ENCODE measurements at regions not wholly inside any gene's neighbourhood (a gene's known extent, or its start where the extent isn't known, plus 50 kb on each side); places are given as distances from the start of the nearest gene placed in this dataset.
"Not testable (repeated sequence)": the region's sequence is repeated elsewhere in the genome, so short reads cannot be mapped to it uniquely, and the experiment has no call there.

GRCh38 chr22:23380911-23381310 is 199.2 kb downstream of the IGLL1 start (continued):
- TF ChIP-seq ZNF175 (tag by site-specific recombination; IDR thresholded peaks at IDR 0.05) (no peak), HOXA7 (CRISPR knock-in tag; IDR thresholded peaks at IDR 0.05; ENCODE audit: borderline replicate concordance) (no peak), BCL6B (tag by site-specific recombination; IDR thresholded peaks at IDR 0.05) (no peak), ZBTB17 (tag by site-specific recombination; IDR thresholded peaks at IDR 0.05) (no peak), ZBTB10 (tag by site-specific recombination; IDR thresholded peaks at IDR 0.05) (no peak), ZBTB20 (tag by site-specific recombination; IDR thresholded peaks at IDR 0.05) (peak; percentile 14; the same call in 1 of the 2 replicates), ZNF473 (tag by site-specific recombination; IDR thresholded peaks at IDR 0.05) (no peak), ZNF169 (tag by site-specific recombination; IDR thresholded peaks at IDR 0.05) (no peak)

- H3K27ac ChIP-seq (ENCODE audit: extremely low read depth, low read depth, low read length) = no peak overlapping the region
- H3K36me3 ChIP-seq (ENCODE audit: control insufficient read depth in 2 of 2, insufficient read depth in 1 of 2, low read length in 2 of 2) = no peaks in the 10 kb centered on the region
- no peaks in the 10 kb centered on the region for H3K9me3 ChIP-seq (ENCODE audit: control insufficient read depth, insufficient read depth, low read depth, low read length)
- no peak overlapping the region for H3K4me3 ChIP-seq (ENCODE audit: low read depth, low read length)
- CTCF ChIA-PET = interaction anchor here (0.7 to 1.0 kb wide), 2 partner anchors 12 to 233 kb away, joined by 3 to 5 read pairs; no protein-coding TSS in a partner anchor
- TF ChIP-seq ZNF670 (tag by site-specific recombination; IDR thresholded peaks at IDR 0.05; ENCODE audit: low read depth) = no peak
- peak; percentile 64; the same call in 1 of the 2 replicates for TF ChIP-seq ZIC2 (tag by site-specific recombination; IDR thresholded peaks at IDR 0.05)
- 0 out of 2 replicates have a peak, but pooled peaks have one; percentile 14 for TF ChIP-seq PATZ1 (tag by site-specific recombination; IDR thresholded peaks at IDR 0.05)
- TF ChIP-seq ZSCAN16 (tag by site-specific recombination; IDR thresholded peaks at IDR 0.05) = peak; percentile 97
- POLR2A ChIA-PET = interaction anchor here (1.1 kb wide), 1 partner anchor 83 kb away, joined by 3 read pairs; no protein-coding TSS in a partner anchor
- no peaks in the 10 kb centered on the region for H3K4me1 ChIP-seq (ENCODE audit: control insufficient read depth, insufficient read depth, low read length)
Measured at GRCh38 chr22:23380230-23380573, 199.9 kb downstream of the IGLL1 start.

- H3K4me3 ChIP-seq (ENCODE audit: low read depth, low read length); H3K9me3 ChIP-seq (ENCODE audit: control insufficient read depth, insufficient read depth, low read depth, low read length); H3K36me3 ChIP-seq (ENCODE audit: control insufficient read depth in 2 of 2, insufficient read depth in 1 of 2, low read length in 2 of 2); H3K4me1 ChIP-seq (ENCODE audit: control insufficient read depth, insufficient read depth, low read length); H3K27ac ChIP-seq (ENCODE audit: extremely low read depth, low read depth, low read length): not testable (repeated sequence)
- CTCF ChIA-PET = interaction anchor here (0.7 to 1.0 kb wide), 2 partner anchors 12 to 233 kb away, joined by 3 to 5 read pairs; no protein-coding TSS in a partner anchor
- POLR2A ChIA-PET = interaction anchor here (0.6 to 1.1 kb wide), 2 partner anchors 82 to 477 kb away, joined by 3 read pairs; no protein-coding TSS in a partner anchor
Measured at GRCh38 chr22:23379540-23380229, 199.4 kb downstream of the BCR start.

GRCh38 chr22:23377767-23378166 is 197.5 kb downstream of the BCR start:
- CTCF ChIA-PET = interaction anchor here (0.5 to 5.3 kb wide), 6 partner anchors 8 to 1451 kb away, joined by 3 to 33 read pairs (median 3); no protein-coding TSS in a partner anchor
- Histone ChIP-seq H3K27ac (ENCODE audit: extremely low read depth, low read depth, low read length) (no peak overlapping the region), H3K4me3 (ENCODE audit: low read depth, low read length) (no peak overlapping the region), H3K36me3 (ENCODE audit: control insufficient read depth in 2 of 2, insufficient read depth in 1 of 2, low read length in 2 of 2) (no peaks in the 10 kb centered on the region), H3K4me1 (ENCODE audit: control insufficient read depth, insufficient read depth, low read length) (no peaks in the 10 kb centered on the region), H3K9me3 (ENCODE audit: control insufficient read depth, insufficient read depth, low read depth, low read length) (no peaks in the 10 kb centered on the region)
- TF ChIP-seq ZNF18 (tag by site-specific recombination; IDR thresholded peaks at IDR 0.05) (no peak), ZSCAN23 (tag by site-specific recombination; IDR thresholded peaks at IDR 0.05) (no peak), ZNF629 (tag by site-specific recombination; IDR thresholded peaks at IDR 0.05) (no peak), KLF7 (tag by site-specific recombination; IDR thresholded peaks at IDR 0.05; ENCODE audit: borderline replicate concordance) (no peak), ZNF501 (tag by site-specific recombination; IDR thresholded peaks at IDR 0.05) (no peak), TRIM28 (IDR thresholded peaks at IDR 0.05; ENCODE audit: borderline replicate concordance, low read length) (no peak), SCRT1 (tag by site-specific recombination; IDR thresholded peaks at IDR 0.05; ENCODE audit: borderline replicate concordance) (no peak)
- POLR2A ChIA-PET = no interaction called here

All from HEK293 (cell line).